HepG2 (cell line): ENCODE measurements at regions not wholly inside any gene's neighbourhood (a gene's known extent, or its start where the extent isn't known, plus 50 kb on each side); places are given as distances from the start of the nearest gene placed in this dataset.

Experiments used
- ATAC-seq: fragments of 200-7000 bp; cut with Tn5 transposase; 3 replicates; pipeline ENCODE4 v1.9.1; 2020; ENCODE audit warnings: mild to moderate bottlenecking, moderate library complexity
- BruUV-seq: library from RNA; stranded (reverse); fragments of 400-500 nt; replicated peaks from 2 replicates; lab custom pipeline; 2021; lab: Mats Ljungman, UMichigan
- CTCF ChIA-PET: fragments of 300-600 bp; formaldehyde crosslinking; extraction: SDS; loops from one replicate; lab custom pipeline; 2021; ENCODE audit warnings: low total read pairs, inconsistent platforms, low intra/inter-chr PET ratio; lab: Yijun Ruan, JAX
- POLR2A ChIA-PET: fragments of 350-600 bp; sonication (Branson Sonifier 250); formaldehyde crosslinking; loops from one replicate; lab custom pipeline; 2020; ENCODE audit warnings: antibody characterized with exemption, inconsistent platforms; lab: Yijun Ruan, JAX
- DNase-seq: peaks from one replicate; pipeline ENCODE4 v3.0.0-alpha.2; 2015; ENCODE audit warnings: low spot score
- FAIRE-seq: peaks from 3 replicates; lab custom pipeline; 2011; peaks lifted over from hg19 to GRCh38; lab: Jason Lieb, UNC
- H2AFZ ChIP-seq: one replicate; pipeline ENCODE4 v1.6.1; 2011; ENCODE audit warnings: low read length, inconsistent platforms
- H3K27ac ChIP-seq: fragments of 300-600 bp; 3 replicates; pipeline ENCODE4 v1.8.0; 2011; ENCODE audit warnings: mixed run types, mild to moderate bottlenecking, mixed read lengths, low read length, inconsistent platforms; ENCODE audit not compliant: insufficient read depth; ENCODE audit errors: extremely low read length
- H3K27me3 ChIP-seq, 2 experiments: fragments of 200-600 bp in 1 of 2; 2 replicates in 1 of 2; 3 replicates in 1 of 2; pipeline versions ENCODE4 v1.6.0 to v1.8.0; 2011; ENCODE audit warnings: low read length in 2 of 2, mild to moderate bottlenecking in 2 of 2, moderate library complexity in 2 of 2, inconsistent platforms in 1 of 2; ENCODE audit not compliant: insufficient read depth in 2 of 2, control insufficient read depth in 1 of 2
- H3K36me3 ChIP-seq, 2 experiments: fragments of 200-600 bp in 1 of 2; replicated peaks in 1 of 2; 2 replicates in 1 of 2; 3 replicates in 1 of 2; pipeline versions ENCODE4 v1.5.1 to v1.8.0; 2011; ENCODE audit warnings: low read length in 2 of 2, inconsistent platforms in 1 of 2; ENCODE audit not compliant: insufficient read depth in 2 of 2, control insufficient read depth in 1 of 2
- H3K4me1 ChIP-seq: 2 replicates; pipeline ENCODE4 v1.5.1; 2012; ENCODE audit warnings: low read length, inconsistent platforms; ENCODE audit not compliant: insufficient read depth
- H3K4me2 ChIP-seq: 2 replicates; pipeline ENCODE4 v1.6.0; 2011; ENCODE audit warnings: low read depth, low read length, inconsistent platforms
- H3K4me3 ChIP-seq, 3 experiments: fragments of 200-600 bp in 1 of 3; sonication (generic), shearing (Covaris generic) in 1 of 3; replicated peaks in 1 of 3; 2 replicates each; pipeline ENCODE4 v1.5.1; 2011 to 2016; ENCODE audit warnings: low read length in 3 of 3, inconsistent platforms in 2 of 3, low read depth in 2 of 3, mild to moderate bottlenecking in 2 of 3, control low read depth in 1 of 3, mixed read lengths in 1 of 3; ENCODE audit not compliant: insufficient read depth in 1 of 3
- H3K79me2 ChIP-seq: one replicate; pipeline ENCODE4 v1.6.1; 2011; ENCODE audit warnings: low read length, inconsistent platforms; ENCODE audit not compliant: insufficient read depth
- H3K9ac ChIP-seq: 2 replicates; pipeline ENCODE4 v1.6.0; 2011; ENCODE audit warnings: mild to moderate bottlenecking, low read depth, low read length, inconsistent platforms; ENCODE audit not compliant: insufficient read depth
- H3K9me3 ChIP-seq: 2 replicates; pipeline ENCODE4 v1.5.1; 2012; ENCODE audit warnings: mild to moderate bottlenecking, low read length
- H4K20me1 ChIP-seq: 2 replicates; pipeline ENCODE4 v1.6.0; 2011; ENCODE audit warnings: inconsistent platforms, mild to moderate bottlenecking, low read length, moderate library complexity; ENCODE audit not compliant: insufficient read depth
- HES4 ChIP-seq: sonication (generic); formaldehyde crosslinking; IDR thresholded peaks from 2 replicates; pipeline ENCODE4 v1.9.0; 2021; ENCODE audit warnings: mild to moderate bottlenecking, missing genetic modification reagents, borderline replicate concordance
- IRF1 ChIP-seq: sonication (generic); formaldehyde crosslinking; IDR thresholded peaks from 2 replicates; pipeline ENCODE4 v1.4.0; 2020; ENCODE audit warnings: low read depth, mild to moderate bottlenecking, missing genetic modification reagents
- KLF11 ChIP-seq: IDR thresholded peaks from 2 replicates; pipeline ENCODE4 v1.6.1; 2016; ENCODE audit warnings: missing compliant biosample characterization
- NBN ChIP-seq: fragments of 450-650 bp; conservative IDR thresholded peaks from 2 replicates; pipeline ENCODE4 v1.6.1; 2017
- ZBTB25 ChIP-seq: IDR thresholded peaks from 2 replicates; pipeline ENCODE4 v1.6.1; 2018; ENCODE audit warnings: missing genetic modification reagents
- ZNF263 ChIP-seq: sonication (generic); formaldehyde crosslinking; IDR thresholded peaks from 2 replicates; pipeline ENCODE4 v1.4.0; 2020; ENCODE audit warnings: missing genetic modification reagents
- ZNF629 ChIP-seq: sonication (generic); formaldehyde crosslinking; conservative IDR thresholded peaks from 2 replicates; pipeline ENCODE4 v1.5.0; 2020; ENCODE audit warnings: missing genetic modification reagents
- WGBS: methylation state at CpG from one replicate; pipeline ENCODE4 v1.1.6; 2017; ENCODE audit warnings: low lambda C conversion rate; 5-methylcytosine and 5-hydroxymethylcytosine counted together
- in situ Hi-C: cut with HindIII; loops from 2 replicates; pipeline ENCODE4 v1.10.0; 2017; ENCODE audit warnings: low pct_unique_long_range_greater_than_20kb; ENCODE audit not compliant: extremely low pct_ligation_motif_present
- intact Hi-C: fragments of 100-400 bp; cut with micrococcal nuclease; formaldehyde crosslinking; loops from one replicate; pipeline ENCODE4 v1.10.0; 2022; ENCODE audit not compliant: unreplicated experiment

GRCh38 chr22:27269751-27270543 lies 531.6 kb downstream of the MN1 start (continued):
- TF ChIP-seq IRF1 (CRISPR knock-in tag) (no peak), KLF11 (CRISPR knock-in tag) (no peak), NBN (no peak), ZBTB25 (CRISPR knock-in tag) (no peak)

DNA sequence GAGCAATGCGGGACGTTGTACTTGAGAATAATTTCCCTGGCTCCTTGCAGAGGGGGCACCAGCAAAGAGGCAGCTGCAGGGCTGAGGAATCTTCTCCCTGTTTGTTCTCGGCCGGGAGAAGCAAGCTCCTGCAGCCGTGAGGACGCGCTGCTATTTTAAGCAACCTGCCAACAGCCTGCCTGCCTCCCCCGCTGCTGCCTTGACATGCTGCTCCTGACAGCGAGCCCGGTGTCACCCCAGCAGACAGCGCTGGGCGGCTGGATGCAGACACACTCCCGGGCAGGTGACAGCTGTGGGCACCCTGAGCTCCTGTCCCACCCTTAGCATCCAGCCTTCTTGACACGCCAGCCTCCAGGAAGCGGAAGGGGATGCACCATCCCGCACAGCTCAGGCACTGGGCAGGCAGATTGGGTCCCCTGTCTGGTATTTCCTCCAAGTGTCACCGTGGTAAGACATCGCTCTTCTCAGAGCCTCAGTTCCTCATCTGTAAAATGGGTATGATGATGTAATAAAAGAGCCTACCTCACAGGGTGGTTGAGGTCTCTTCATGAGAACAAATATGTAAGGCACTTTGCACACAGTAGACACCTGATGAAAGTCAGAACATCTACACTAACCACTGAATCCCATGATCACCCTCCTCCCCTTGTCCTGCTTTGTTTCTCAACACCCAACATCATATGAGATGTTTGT lies 530.6 kb downstream of the MN1 start:
- Histone ChIP-seq H3K9ac (no peak overlapping the region), H4K20me1 (no peaks in the 10 kb centered on the region), H3K4me1 (no peaks in the 10 kb centered on the region), H3K4me2 (no peak overlapping the region), H3K27ac (no peak overlapping the region), H3K4me3 (no peak overlapping the region), H2AFZ (no peak overlapping the region), H3K9me3 (no peaks in the 10 kb centered on the region), H3K27me3 (no peaks in the 10 kb centered on the region), H3K79me2 (no peaks in the 10 kb centered on the region), H3K36me3 (no peaks in the 10 kb centered on the region)
- intact Hi-C loops, result no loop called here
- TF ChIP-seq ZNF629 (CRISPR knock-in tag), result peak; percentile 64
- no peak for TF ChIP-seq ZNF263 (CRISPR knock-in tag)
- no peak for TF ChIP-seq HES4
- 29% methylated on average over 8 of the region's 18 CpGs for WGBS
- ATAC-seq (no peak), FAIRE-seq (no peak), DNase-seq (no peak)
- POLR2A ChIA-PET, result no interaction called here
- no TSS peak for BruUV-seq
- CTCF ChIA-PET, result no interaction called here
- in situ Hi-C loops, result no loop called here
